ENCODE measurements at regions not wholly inside any gene's neighbourhood (a gene's known extent, or its start where the extent isn't known, plus 50 kb on each side); places are given as distances from the start of the nearest gene placed in this dataset.

DNA sequence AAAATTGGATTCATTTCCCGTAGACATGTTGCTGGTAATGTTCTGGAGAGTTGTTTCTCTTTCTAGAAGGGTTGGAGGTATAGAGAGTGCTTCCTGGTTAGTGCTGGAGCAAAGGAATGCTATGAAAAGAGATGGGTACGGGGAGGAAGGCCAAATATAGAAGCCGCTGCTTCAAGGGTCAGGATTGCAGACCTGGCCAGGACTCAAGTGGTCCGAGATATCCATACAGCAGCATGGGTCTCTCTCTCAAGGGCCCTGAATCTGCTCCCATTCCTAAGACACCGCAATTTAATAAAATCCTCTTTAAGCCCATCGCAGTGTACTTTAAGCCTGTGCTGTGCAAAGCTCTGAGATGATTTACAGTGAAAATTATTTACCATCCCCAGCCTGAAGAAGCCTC is 287.0 kb downstream of the FAM43A start:
- Histone ChIP-seq H3K4me1 (ENCODE audit: control insufficient read depth, insufficient read depth, low read length) (peaks cover 3% of the 10 kb centered on the region), H3K9ac (ENCODE audit: low read length in 2 of 2) (no peak overlapping the region), H3K27ac (ENCODE audit: low read length) (no peak overlapping the region), H3K36me3 (ENCODE audit: control insufficient read depth in 2 of 2, insufficient read depth in 2 of 2, low read length in 2 of 2) (no peaks in the 10 kb centered on the region), H3K9me3 (ENCODE audit: control insufficient read depth in 2 of 2, low read length in 2 of 2) (no peaks in the 10 kb centered on the region), H3K27me3 (ENCODE audit: control insufficient read depth in 1 of 2, insufficient read depth in 2 of 2, low read length in 2 of 2) (peaks cover 0 to 8% of the 10 kb centered on the region in 2 donors), H3K4me3 (ENCODE audit: low read length in 2 of 2) (no peak overlapping the region)

DNA sequence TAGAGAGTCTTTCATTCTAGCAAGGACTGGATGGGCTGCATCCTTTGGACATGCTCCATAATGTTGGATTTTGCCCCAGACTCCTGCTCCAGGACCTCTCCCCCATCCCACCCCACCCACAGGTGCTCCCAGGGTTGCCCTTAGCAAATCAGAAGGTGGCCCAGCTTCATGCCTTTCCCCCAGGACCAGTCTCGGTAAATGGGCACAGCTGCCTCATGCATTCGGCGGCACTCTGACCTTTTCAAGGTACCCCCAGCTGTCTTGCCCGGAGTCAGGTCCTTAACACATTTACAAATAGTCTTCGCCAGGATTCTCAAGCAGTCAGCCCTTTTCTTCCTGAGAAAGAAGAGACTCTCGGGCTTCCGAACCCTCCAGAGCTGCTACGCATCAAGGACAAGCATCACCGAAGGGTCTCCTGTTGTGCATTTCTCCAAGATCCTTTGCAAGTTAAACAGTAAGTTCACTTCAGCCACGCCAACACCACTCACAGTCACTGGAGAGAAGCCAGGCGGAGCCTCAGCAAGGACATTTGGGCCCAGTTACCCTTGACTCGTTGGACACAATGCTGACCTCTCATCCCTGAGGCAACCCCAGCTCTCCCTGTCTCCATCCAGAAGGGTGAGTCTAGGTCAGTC is 287.8 kb downstream of the FAM43A start:
- Histone ChIP-seq H3K27me3 (ENCODE audit: control insufficient read depth in 1 of 2, insufficient read depth in 2 of 2, low read length in 2 of 2) (peaks cover 0 to 8% of the 10 kb centered on the region in 2 donors), H3K27ac (ENCODE audit: low read length) (no peak overlapping the region), H3K9ac (ENCODE audit: low read length in 2 of 2) (no peak overlapping the region), H3K9me3 (ENCODE audit: control insufficient read depth in 2 of 2, low read length in 2 of 2) (no peaks in the 10 kb centered on the region), H3K36me3 (ENCODE audit: control insufficient read depth in 2 of 2, insufficient read depth in 2 of 2, low read length in 2 of 2) (no peaks in the 10 kb centered on the region), H3K4me1 (ENCODE audit: control insufficient read depth, insufficient read depth, low read length) (peaks cover 3% of the 10 kb centered on the region), H3K4me3 (ENCODE audit: low read length in 2 of 2) (no peak overlapping the region)

GRCh38 chr3:194974468-194975135 is 288.9 kb downstream of the FAM43A start:
- no peaks in the 10 kb centered on the region for H3K9me3 ChIP-seq (ENCODE audit: control insufficient read depth in 2 of 2, low read length in 2 of 2)
- H3K4me1 ChIP-seq (ENCODE audit: control insufficient read depth, insufficient read depth, low read length), result peaks cover 3% of the 10 kb centered on the region
- no peak overlapping the region for H3K9ac ChIP-seq (ENCODE audit: low read length in 2 of 2)
- no peaks in the 10 kb centered on the region for H3K36me3 ChIP-seq (ENCODE audit: control insufficient read depth in 2 of 2, insufficient read depth in 2 of 2, low read length in 2 of 2)
- H3K4me3 ChIP-seq (ENCODE audit: low read length in 2 of 2), result no peak overlapping the region
- peaks cover 0 to 8% of the 10 kb centered on the region in 2 donors for H3K27me3 ChIP-seq (ENCODE audit: control insufficient read depth in 1 of 2, insufficient read depth in 2 of 2, low read length in 2 of 2)
- no peak overlapping the region for H3K27ac ChIP-seq (ENCODE audit: low read length)

GRCh38 chr3:194976049-194976451 is 290.4 kb downstream of the FAM43A start:
- Histone ChIP-seq H3K9me3 (ENCODE audit: control insufficient read depth in 2 of 2, low read length in 2 of 2) (no peaks in the 10 kb centered on the region), H3K4me1 (ENCODE audit: control insufficient read depth, insufficient read depth, low read length) (peaks cover 3% of the 10 kb centered on the region), H3K36me3 (ENCODE audit: control insufficient read depth in 2 of 2, insufficient read depth in 2 of 2, low read length in 2 of 2) (no peaks in the 10 kb centered on the region), H3K27ac (ENCODE audit: low read length) (no peak overlapping the region), H3K9ac (ENCODE audit: low read length in 2 of 2) (no peak overlapping the region), H3K27me3 (ENCODE audit: control insufficient read depth in 1 of 2, insufficient read depth in 2 of 2, low read length in 2 of 2) (peaks cover 0 to 5% of the 10 kb centered on the region in 2 donors), H3K4me3 (ENCODE audit: low read length in 2 of 2) (peak overlapping the region in 1 of 2 donors; percentile 15)

GRCh38 chr3:194976874-194977273 is 291.2 kb downstream of the FAM43A start:
- no peak overlapping the region for H3K4me3 ChIP-seq (ENCODE audit: low read length in 2 of 2)
- H3K9me3 ChIP-seq (ENCODE audit: control insufficient read depth in 2 of 2, low read length in 2 of 2), result peaks cover 0 to 3% of the 10 kb centered on the region in 2 donors
- no peak overlapping the region for H3K9ac ChIP-seq (ENCODE audit: low read length in 2 of 2)
- no peaks in the 10 kb centered on the region for H3K27me3 ChIP-seq (ENCODE audit: control insufficient read depth in 1 of 2, insufficient read depth in 2 of 2, low read length in 2 of 2)
- H3K36me3 ChIP-seq (ENCODE audit: control insufficient read depth in 2 of 2, insufficient read depth in 2 of 2, low read length in 2 of 2), result no peaks in the 10 kb centered on the region
- no peak overlapping the region for H3K27ac ChIP-seq (ENCODE audit: low read length)
- H3K4me1 ChIP-seq (ENCODE audit: control insufficient read depth, insufficient read depth, low read length), result peaks cover 3% of the 10 kb centered on the region

DNA sequence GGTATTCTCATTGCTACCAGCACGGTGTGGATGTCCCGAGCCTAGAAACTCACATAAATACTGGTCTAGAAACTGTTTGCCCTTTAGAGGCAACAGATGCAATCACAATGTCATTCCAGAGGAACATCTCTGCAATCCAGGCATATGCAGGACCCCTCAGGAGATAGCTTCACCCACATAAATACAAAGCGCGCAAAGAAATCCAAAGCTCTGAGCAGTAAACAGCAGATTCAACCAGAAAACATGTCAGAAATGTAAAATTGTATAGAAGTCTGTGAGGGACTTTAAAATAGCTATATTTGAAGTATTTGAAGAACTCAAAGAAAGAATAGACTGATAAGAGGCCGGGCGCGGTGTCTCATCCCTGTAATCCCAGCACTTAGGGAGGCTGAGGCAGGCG is 291.7 kb downstream of the FAM43A start:
- Histone ChIP-seq H3K4me1 (ENCODE audit: control insufficient read depth, insufficient read depth, low read length) (peaks cover 3% of the 10 kb centered on the region), H3K27me3 (ENCODE audit: control insufficient read depth in 1 of 2, insufficient read depth in 2 of 2, low read length in 2 of 2) (no peaks in the 10 kb centered on the region), H3K36me3 (ENCODE audit: control insufficient read depth in 2 of 2, insufficient read depth in 2 of 2, low read length in 2 of 2) (no peaks in the 10 kb centered on the region), H3K9me3 (ENCODE audit: control insufficient read depth in 2 of 2, low read length in 2 of 2) (peaks cover under 1 to 3% of the 10 kb centered on the region in 2 donors), H3K4me3 (ENCODE audit: low read length in 2 of 2) (no peak overlapping the region), H3K9ac (ENCODE audit: low read length in 2 of 2) (no peak overlapping the region), H3K27ac (ENCODE audit: low read length) (no peak overlapping the region)

- peaks cover 3% of the 10 kb centered on the region for H3K4me1 ChIP-seq (ENCODE audit: control insufficient read depth, insufficient read depth, low read length)
- H3K27ac ChIP-seq (ENCODE audit: low read length), result no peak overlapping the region
These were observed 291.8 kb downstream of the XXYLT1 start for GRCh38 chr3:194979173-194979572.

DNA sequence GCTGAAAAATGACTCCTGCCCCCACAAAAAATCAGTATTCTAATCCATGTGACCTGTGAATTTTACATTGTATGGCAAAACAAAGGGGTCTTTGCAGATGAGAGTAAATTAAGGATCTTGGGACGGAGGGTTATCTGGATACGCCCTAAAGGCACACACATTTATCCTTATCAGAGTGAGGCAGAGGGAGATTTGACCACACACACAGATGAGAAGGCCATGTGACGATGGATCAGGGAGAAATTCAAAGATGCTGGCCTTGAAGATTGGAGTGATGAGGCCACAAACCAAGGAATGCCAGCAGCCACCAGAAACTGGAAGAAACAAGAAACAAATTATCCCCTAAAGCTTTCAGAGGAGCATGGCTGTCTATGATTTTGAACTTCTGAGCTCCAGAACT is 288.5 kb downstream of the XXYLT1 start:
- Histone ChIP-seq H3K36me3 (ENCODE audit: control insufficient read depth in 2 of 2, insufficient read depth in 2 of 2, low read length in 2 of 2) (no peaks in the 10 kb centered on the region), H3K27ac (ENCODE audit: low read length) (no peak overlapping the region), H3K4me3 (ENCODE audit: low read length in 2 of 2) (no peak overlapping the region), H3K9ac (ENCODE audit: low read length in 2 of 2) (no peak overlapping the region), H3K9me3 (ENCODE audit: control insufficient read depth in 2 of 2, low read length in 2 of 2) (peaks cover 3% of the 10 kb centered on the region in 2 donors), H3K27me3 (ENCODE audit: control insufficient read depth in 1 of 2, insufficient read depth in 2 of 2, low read length in 2 of 2) (no peaks in the 10 kb centered on the region), H3K4me1 (ENCODE audit: control insufficient read depth, insufficient read depth, low read length) (peaks cover 11% of the 10 kb centered on the region)

More at GRCh38 chr3:194979173-194979572, 291.8 kb downstream of the XXYLT1 start:
- no peaks in the 10 kb centered on the region for H3K36me3 ChIP-seq (ENCODE audit: control insufficient read depth in 2 of 2, insufficient read depth in 2 of 2, low read length in 2 of 2)
- no peaks in the 10 kb centered on the region for H3K27me3 ChIP-seq (ENCODE audit: control insufficient read depth in 1 of 2, insufficient read depth in 2 of 2, low read length in 2 of 2)
- H3K9me3 ChIP-seq (ENCODE audit: control insufficient read depth in 2 of 2, low read length in 2 of 2), result peaks cover 3% of the 10 kb centered on the region in 2 donors
- H3K9ac ChIP-seq (ENCODE audit: low read length in 2 of 2), result no peak overlapping the region
- H3K4me3 ChIP-seq (ENCODE audit: low read length in 2 of 2), result no peak overlapping the region

- no peak overlapping the region for H3K27ac ChIP-seq (ENCODE audit: low read length)
- H3K4me3 ChIP-seq (ENCODE audit: low read length in 2 of 2), result no peak overlapping the region
- H3K9ac ChIP-seq (ENCODE audit: low read length in 2 of 2), result no peak overlapping the region
These were observed 287.8 kb downstream of the XXYLT1 start for GRCh38 chr3:194983121-194983520.

DNA sequence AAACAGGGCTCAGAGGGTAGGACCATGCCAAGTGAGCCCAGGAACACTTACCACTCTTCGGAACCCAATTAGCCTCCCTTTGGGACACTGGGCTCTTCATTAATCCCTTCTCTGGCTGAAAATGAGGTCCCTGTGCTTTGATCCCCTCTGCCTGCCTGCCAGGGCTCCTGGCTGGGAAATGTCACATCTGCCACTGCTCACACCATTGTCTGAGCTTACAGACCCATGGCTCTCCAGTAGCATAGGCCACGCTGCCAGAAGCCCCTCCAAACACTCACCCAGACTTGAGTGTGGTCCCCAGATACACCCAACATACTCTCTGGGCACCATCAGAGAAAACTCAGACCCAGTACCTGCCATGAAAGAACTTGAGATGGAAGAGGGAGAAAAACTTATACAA is 287.3 kb downstream of the XXYLT1 start:
- Histone ChIP-seq H3K36me3 (ENCODE audit: control insufficient read depth in 2 of 2, insufficient read depth in 2 of 2, low read length in 2 of 2) (no peaks in the 10 kb centered on the region), H3K4me1 (ENCODE audit: control insufficient read depth, insufficient read depth, low read length) (peaks cover 11% of the 10 kb centered on the region), H3K27ac (ENCODE audit: low read length) (no peak overlapping the region), H3K9me3 (ENCODE audit: control insufficient read depth in 2 of 2, low read length in 2 of 2) (peaks cover 3% of the 10 kb centered on the region in 2 donors), H3K9ac (ENCODE audit: low read length in 2 of 2) (no peak overlapping the region), H3K4me3 (ENCODE audit: low read length in 2 of 2) (no peak overlapping the region), H3K27me3 (ENCODE audit: control insufficient read depth in 1 of 2, insufficient read depth in 2 of 2, low read length in 2 of 2) (no peaks in the 10 kb centered on the region)

More at GRCh38 chr3:194983121-194983520, 287.8 kb downstream of the XXYLT1 start:
- Histone ChIP-seq H3K9me3 (ENCODE audit: control insufficient read depth in 2 of 2, low read length in 2 of 2) (peaks cover 3% of the 10 kb centered on the region in 2 donors), H3K4me1 (ENCODE audit: control insufficient read depth, insufficient read depth, low read length) (peaks cover 11% of the 10 kb centered on the region), H3K27me3 (ENCODE audit: control insufficient read depth in 1 of 2, insufficient read depth in 2 of 2, low read length in 2 of 2) (no peaks in the 10 kb centered on the region), H3K36me3 (ENCODE audit: control insufficient read depth in 2 of 2, insufficient read depth in 2 of 2, low read length in 2 of 2) (no peaks in the 10 kb centered on the region)

GRCh38 chr3:194984066-194984465 is 286.9 kb downstream of the XXYLT1 start:
- Histone ChIP-seq H3K9ac (ENCODE audit: low read length in 2 of 2) (no peak overlapping the region), H3K4me1 (ENCODE audit: control insufficient read depth, insufficient read depth, low read length) (peaks cover 11% of the 10 kb centered on the region), H3K27me3 (ENCODE audit: control insufficient read depth in 1 of 2, insufficient read depth in 2 of 2, low read length in 2 of 2) (no peaks in the 10 kb centered on the region), H3K9me3 (ENCODE audit: control insufficient read depth in 2 of 2, low read length in 2 of 2) (peaks cover 3% of the 10 kb centered on the region in 2 donors), H3K27ac (ENCODE audit: low read length) (no peak overlapping the region), H3K4me3 (ENCODE audit: low read length in 2 of 2) (no peak overlapping the region), H3K36me3 (ENCODE audit: control insufficient read depth in 2 of 2, insufficient read depth in 2 of 2, low read length in 2 of 2) (no peaks in the 10 kb centered on the region)
